ENCODE measurements at regions not wholly inside any gene's neighbourhood (a gene's known extent, or its start where the extent isn't known, plus 50 kb on each side); places are given as distances from the start of the nearest gene placed in this dataset.

DNA sequence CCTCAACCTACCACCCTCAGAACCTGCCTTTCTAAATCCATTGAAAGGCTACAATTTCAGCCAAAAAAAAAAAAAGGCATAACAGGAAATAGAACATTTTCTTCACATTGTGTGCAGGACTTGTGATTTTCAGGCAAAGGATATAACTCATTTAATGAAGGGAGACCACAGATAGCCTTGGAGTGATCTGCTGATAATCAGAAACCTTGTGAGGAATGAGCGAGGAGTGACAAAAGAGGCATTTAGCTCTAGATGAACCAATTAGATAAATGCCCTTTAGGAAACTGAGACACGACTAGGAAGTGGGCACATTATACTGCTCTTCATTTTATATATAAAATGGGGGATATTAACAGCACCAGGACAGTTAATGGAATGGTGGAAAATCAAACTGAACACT lies 216.5 kb upstream of the GRIA4 start:
- H3K4me3 ChIP-seq (replicated peaks in 1 of 2; ENCODE audit: low read depth in 1 of 2, low read length in 2 of 2) = no peak overlapping the region
- H3K27me3 ChIP-seq (ENCODE audit: insufficient read depth, low read length) = no peaks in the 10 kb centered on the region
- no peak overlapping the region for H3K4me2 ChIP-seq (ENCODE audit: low read length)
- H3K9me2 ChIP-seq (ENCODE audit: insufficient read depth) = no peaks in the 10 kb centered on the region; the same call in 1 of the 2 replicates
- DNase-seq (ENCODE audit: low read depth, low spot score) = no peak
- H4K20me1 ChIP-seq (ENCODE audit: insufficient read depth) = no peaks in the 10 kb centered on the region
- TF ChIP-seq, protein P1, sequence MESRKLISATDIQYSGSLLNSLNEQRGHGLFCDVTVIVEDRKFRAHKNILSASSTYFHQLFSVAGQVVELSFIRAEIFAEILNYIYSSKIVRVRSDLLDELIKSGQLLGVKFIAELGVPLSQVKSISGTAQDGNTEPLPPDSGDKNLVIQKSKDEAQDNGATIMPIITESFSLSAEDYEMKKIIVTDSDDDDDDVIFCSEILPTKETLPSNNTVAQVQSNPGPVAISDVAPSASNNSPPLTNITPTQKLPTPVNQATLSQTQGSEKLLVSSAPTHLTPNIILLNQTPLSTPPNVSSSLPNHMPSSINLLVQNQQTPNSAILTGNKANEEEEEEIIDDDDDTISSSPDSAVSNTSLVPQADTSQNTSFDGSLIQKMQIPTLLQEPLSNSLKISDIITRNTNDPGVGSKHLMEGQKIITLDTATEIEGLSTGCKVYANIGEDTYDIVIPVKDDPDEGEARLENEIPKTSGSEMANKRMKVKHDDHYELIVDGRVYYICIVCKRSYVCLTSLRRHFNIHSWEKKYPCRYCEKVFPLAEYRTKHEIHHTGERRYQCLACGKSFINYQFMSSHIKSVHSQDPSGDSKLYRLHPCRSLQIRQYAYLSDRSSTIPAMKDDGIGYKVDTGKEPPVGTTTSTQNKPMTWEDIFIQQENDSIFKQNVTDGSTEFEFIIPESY (IDR thresholded peaks at IDR 0.05; ENCODE audit: extremely low read depth, insufficient replicate concordance, low read length) = no peak
- TF ChIP-seq CBX3 (IDR thresholded peaks at IDR 0.05; ENCODE audit: low read depth) = no peak
- TF ChIP-seq EZH2phosphoT487 (IDR thresholded peaks at IDR 0.05; ENCODE audit: borderline replicate concordance) = no peak
- TF ChIP-seq TCF7L2 (IDR thresholded peaks at IDR 0.05; ENCODE audit: borderline replicate concordance, extremely low read depth, insufficient read depth, insufficient read length) = no peak
- TF ChIP-seq EGR1 (IDR thresholded peaks at IDR 0.05; ENCODE audit: low read depth) = no peak
- no peak for TF ChIP-seq ELF1 (IDR thresholded peaks at IDR 0.05; ENCODE audit: borderline replicate concordance, low read depth)
- TF ChIP-seq, protein P2, sequence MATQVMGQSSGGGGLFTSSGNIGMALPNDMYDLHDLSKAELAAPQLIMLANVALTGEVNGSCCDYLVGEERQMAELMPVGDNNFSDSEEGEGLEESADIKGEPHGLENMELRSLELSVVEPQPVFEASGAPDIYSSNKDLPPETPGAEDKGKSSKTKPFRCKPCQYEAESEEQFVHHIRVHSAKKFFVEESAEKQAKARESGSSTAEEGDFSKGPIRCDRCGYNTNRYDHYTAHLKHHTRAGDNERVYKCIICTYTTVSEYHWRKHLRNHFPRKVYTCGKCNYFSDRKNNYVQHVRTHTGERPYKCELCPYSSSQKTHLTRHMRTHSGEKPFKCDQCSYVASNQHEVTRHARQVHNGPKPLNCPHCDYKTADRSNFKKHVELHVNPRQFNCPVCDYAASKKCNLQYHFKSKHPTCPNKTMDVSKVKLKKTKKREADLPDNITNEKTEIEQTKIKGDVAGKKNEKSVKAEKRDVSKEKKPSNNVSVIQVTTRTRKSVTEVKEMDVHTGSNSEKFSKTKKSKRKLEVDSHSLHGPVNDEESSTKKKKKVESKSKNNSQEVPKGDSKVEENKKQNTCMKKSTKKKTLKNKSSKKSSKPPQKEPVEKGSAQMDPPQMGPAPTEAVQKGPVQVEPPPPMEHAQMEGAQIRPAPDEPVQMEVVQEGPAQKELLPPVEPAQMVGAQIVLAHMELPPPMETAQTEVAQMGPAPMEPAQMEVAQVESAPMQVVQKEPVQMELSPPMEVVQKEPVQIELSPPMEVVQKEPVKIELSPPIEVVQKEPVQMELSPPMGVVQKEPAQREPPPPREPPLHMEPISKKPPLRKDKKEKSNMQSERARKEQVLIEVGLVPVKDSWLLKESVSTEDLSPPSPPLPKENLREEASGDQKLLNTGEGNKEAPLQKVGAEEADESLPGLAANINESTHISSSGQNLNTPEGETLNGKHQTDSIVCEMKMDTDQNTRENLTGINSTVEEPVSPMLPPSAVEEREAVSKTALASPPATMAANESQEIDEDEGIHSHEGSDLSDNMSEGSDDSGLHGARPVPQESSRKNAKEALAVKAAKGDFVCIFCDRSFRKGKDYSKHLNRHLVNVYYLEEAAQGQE (IDR thresholded peaks at IDR 0.05; ENCODE audit: low read depth) = no peak
- TF ChIP-seq, protein P3, sequence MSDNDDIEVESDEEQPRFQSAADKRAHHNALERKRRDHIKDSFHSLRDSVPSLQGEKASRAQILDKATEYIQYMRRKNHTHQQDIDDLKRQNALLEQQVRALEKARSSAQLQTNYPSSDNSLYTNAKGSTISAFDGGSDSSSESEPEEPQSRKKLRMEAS (IDR thresholded peaks at IDR 0.05) = no peak
- no peak for TF ChIP-seq SIN3A (IDR thresholded peaks at IDR 0.05; ENCODE audit: low read depth)
- TF ChIP-seq CEBPB (IDR thresholded peaks at IDR 0.05; ENCODE audit: low read depth) = no peak
- TF ChIP-seq POLR2AphosphoS5 (IDR thresholded peaks at IDR 0.05; ENCODE audit: low read depth, low read length) = no peak
- no peak for TF ChIP-seq SP1 (IDR thresholded peaks at IDR 0.05; ENCODE audit: low read depth)
- TF ChIP-seq, protein P4, sequence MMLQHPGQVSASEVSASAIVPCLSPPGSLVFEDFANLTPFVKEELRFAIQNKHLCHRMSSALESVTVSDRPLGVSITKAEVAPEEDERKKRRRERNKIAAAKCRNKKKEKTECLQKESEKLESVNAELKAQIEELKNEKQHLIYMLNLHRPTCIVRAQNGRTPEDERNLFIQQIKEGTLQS (IDR thresholded peaks at IDR 0.05) = no peak
- TF ChIP-seq RAD21 (IDR thresholded peaks at IDR 0.05; ENCODE audit: low read depth) = no peak
- TF ChIP-seq YY1 (IDR thresholded peaks at IDR 0.05; ENCODE audit: extremely low read depth, insufficient replicate concordance, low read depth, low read length) = no peak
- no peak for TF ChIP-seq ZFX (IDR thresholded peaks at IDR 0.05)
- POLR2A ChIA-PET = no interaction called here
- no peak overlapping the region for H3K27ac ChIP-seq (ENCODE audit: low read depth, low read length)
- no peaks in the 10 kb centered on the region for H3K36me3 ChIP-seq (ENCODE audit: control insufficient read depth in 1 of 2, insufficient read depth in 2 of 2, low read length in 2 of 2)
- no peak for ATAC-seq
- intact Hi-C loops (cut with micrococcal nuclease) = no loop called here
- BruUV-seq (replicated peaks) = no TSS peak
- no peaks in the 10 kb centered on the region for H3K9me3 ChIP-seq (ENCODE audit: control insufficient read depth in 1 of 2, insufficient read depth in 1 of 2, low read depth in 1 of 2, low read length in 2 of 2)
- H3K9ac ChIP-seq (ENCODE audit: low read length) = no peak overlapping the region
- H3K4me1 ChIP-seq (ENCODE audit: control insufficient read depth in 1 of 2, insufficient read depth in 2 of 2, low read length in 2 of 2) = no peaks in the 10 kb centered on the region
- no peak overlapping the region for H2AFZ ChIP-seq (ENCODE audit: low read depth, low read length, poor library complexity, severe bottlenecking)
- CTCF ChIA-PET = no interaction called here
- no peaks in the 10 kb centered on the region for H3K79me2 ChIP-seq (ENCODE audit: insufficient read depth, low read length)
- RAD21 ChIA-PET (ENCODE audit: low non-redundant PET in 1 of 2, low total read pairs in 2 of 2, uncharacterized antibody in 2 of 2, unreplicated experiment in 2 of 2) = no interaction called here

All from HCT116 (cell line).